ENCODE measurements at regions not wholly inside any gene's neighbourhood (a gene's known extent, or its start where the extent isn't known, plus 50 kb on each side); places are given as distances from the start of the nearest gene placed in this dataset.

- TF ChIP-seq REST (IDR thresholded peaks at IDR 0.05; ENCODE audit: insufficient read depth in 1 of 2, low read depth in 2 of 2, low read length in 2 of 2): no peak
- TF ChIP-seq TAF1 (IDR thresholded peaks at IDR 0.05; ENCODE audit: borderline replicate concordance, insufficient read depth, low read length): no peak
Measured at GRCh38 chr5:155430192-155430591, 416.6 kb downstream of the KIF4B start.
